Right kidney (tissue), 1 donor: ENCODE measurements at regions not wholly inside any gene's neighbourhood (a gene's known extent, or its start where the extent isn't known, plus 50 kb on each side); places are given as distances from the start of the nearest gene placed in this dataset.
A peak's percentile ranks its signal among the peaks of the same experiment; 100 is the strongest.
"Not testable (repeated sequence)": the region's sequence is repeated elsewhere in the genome, so short reads cannot be mapped to it uniquely, and the experiment has no call there.

ENCODE experiments used
- DNase-seq: peaks from one replicate; pipeline ENCODE4 v3.0.0-alpha.2; 2016

DNA sequence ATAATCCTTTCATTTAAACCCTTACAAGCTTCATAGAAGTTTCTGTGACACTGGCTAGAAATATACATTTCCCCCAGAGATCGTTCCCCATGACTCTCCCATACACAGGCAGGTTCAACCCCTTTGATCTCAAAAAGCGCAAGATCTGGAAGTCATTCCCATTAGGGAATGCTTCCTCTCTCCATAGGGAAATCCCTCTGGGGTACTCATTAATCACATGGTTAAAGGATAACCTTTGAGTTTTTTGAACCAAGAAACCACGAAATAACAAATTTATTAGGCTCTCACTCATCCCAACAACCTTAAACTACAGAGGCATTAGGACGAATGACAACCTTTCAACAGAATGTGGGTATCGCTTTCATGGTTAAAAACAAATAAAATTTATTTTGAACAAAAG lies 211.9 kb upstream of the PRICKLE2 start:
- DNase-seq, result no peak

DNA sequence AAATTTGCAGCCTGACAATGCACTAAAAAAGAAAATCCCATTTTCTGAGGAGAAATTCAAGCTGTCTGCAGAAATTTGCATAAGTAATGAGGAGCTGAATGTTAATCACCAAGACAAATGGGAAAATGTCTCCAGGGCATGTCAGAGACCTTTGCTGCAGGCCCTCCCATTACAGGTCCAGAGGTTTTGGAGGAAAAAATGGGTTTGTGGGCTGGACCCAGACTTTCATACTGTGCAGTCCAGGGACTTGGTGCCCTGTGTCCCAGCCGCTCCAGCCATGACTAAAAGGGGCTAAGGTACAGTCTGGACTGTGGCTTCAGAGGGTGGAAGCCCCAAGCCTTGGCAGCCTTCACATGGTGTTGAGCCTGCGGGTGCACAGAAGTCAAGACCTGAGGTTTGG lies 209.8 kb upstream of the PRICKLE2 start:
- DNase-seq, result not testable (repeated sequence)

DNA sequence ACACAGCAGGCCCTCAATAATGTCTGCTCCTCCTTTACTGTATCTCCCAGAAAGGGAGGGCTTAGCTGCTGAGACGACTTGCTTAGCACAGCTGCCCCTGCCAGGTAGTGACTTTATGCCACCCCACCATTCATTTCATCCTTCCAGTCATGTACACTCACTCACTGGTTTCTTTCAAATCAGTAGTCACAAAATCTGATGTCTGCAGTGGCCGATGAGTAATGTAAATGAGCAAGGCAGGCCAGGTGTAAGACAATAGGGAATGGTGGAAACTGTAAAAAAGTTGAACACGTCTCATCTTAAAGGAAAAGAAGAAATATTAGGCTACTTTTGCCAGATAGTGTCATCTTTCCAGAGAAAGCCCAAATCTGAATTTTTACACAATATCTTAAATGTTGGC lies 207.6 kb upstream of the PRICKLE2 start:
- DNase-seq, result no peak

DNA sequence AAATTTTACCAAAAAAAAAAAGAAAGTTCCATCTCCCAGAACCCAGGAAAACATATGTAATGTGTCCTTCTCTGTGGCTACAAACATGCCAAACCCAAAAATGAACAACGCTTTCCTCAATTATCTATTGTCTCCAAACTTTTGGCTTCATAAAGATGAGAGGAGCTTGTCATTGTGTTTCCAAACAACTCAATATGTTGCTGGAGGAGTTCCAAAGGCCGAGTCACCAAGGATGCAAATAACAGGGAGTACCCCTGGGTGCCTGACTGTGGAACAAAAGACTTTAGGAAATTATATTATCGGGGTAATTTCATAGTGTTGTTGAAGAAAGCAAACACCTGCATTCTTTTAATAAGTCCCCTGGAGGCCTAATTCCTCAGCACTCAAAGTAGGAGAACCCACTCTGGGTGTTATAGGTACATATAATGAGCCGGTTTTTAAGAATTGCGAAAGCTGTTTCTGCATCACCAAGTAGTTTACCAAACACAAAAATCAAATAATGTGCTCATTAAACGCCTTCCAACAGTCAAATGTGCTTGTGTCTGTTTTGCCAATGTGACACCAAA lies 206.3 kb upstream of the PRICKLE2 start:
- DNase-seq, result no peak

DNA sequence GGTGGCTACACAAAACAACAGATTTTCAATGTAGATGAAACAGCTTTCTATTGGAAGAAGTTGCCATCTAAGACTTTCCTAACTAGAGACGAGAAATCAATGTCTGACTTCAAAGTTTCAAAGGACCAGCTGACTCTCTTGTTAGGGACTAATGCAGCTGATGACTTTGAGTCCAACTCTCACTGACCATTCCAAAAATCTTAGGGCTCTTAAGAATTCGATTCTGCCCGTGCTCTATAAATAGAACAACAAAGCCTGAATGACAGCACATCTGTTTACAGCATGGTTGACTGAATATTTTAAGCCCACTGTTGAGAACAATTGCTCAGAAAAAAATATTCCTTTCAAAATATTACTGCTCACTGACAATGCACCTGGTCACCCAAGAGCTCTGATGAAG lies 202.4 kb upstream of the PRICKLE2 start:
- no peak for DNase-seq

DNA sequence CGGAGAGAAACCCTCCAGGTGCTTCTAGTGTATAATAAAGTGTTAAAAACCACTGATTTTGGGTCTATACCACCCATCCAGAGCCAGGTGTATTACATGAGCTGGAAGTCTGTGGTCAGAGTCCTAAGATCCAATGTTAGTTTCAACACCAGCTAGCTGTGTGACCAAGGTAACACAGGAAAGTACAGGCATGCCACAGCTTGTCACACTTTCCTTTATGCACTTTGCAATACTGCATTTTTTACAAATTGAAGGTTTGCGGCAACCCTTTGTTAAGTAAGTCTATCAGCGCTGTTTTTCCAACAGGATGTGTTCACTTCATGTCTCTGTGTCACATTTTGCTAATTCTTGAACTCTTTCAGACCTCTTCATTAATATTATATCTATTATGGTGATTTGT lies 201.3 kb upstream of the PRICKLE2 start:
- DNase-seq, result no peak

DNA sequence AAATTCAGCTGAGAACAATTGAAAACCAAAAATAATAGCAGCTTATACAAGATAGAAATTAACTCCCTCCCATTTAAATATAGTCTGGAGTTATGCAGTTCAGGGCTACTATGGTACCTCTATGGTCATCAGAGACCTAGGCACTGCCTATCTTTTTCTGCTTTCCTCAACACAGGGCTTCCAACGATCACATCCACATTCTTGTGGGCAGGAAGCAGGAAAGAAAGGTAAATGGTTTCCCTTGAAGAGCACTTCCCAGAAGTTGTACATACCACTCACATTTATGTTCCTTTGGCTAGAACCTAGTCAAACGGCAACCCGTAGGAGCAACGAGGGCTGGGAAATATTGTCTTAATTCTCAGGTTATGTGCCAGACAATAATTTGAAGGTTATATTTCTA lies 197.7 kb upstream of the PRICKLE2 start:
- no peak for DNase-seq

DNA sequence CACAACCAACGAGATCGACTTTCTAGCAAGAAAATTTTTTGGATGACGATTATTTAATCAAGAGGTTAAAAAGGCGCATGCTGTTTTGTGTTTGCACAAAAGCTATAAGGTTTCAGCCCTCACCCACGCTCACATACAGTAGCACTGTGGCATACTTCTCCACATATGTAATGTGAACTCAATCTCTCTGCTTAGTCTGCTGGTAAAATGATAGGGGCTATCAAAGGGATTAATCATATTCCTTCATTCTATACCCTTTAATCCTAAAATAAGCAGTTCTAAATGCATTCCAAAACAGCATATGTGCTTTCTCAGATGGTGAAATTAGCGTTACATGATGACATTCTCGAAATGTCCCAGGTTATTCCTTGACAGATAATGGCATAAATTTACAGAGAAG lies 196.9 kb upstream of the PRICKLE2 start:
- DNase-seq, result no peak

DNA sequence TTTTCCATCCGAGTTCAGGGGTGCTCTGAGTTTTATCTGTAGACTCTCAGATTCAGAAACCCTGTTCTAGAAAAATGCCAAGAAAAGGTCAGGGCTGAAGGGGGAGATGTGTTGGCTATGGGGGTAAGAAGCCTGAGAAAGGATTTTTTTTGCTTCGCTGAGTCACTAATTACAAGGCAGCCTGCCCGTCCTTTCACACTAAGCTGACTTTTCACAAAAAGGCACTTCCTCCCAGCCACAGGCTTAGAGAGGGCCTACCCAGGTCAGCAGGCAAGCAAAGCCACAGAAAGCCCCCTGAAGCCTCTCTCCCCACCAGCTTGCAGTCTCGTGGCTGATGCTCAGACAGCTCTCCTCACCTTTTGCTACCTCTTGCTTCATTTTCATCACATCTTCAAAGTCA lies 192.6 kb upstream of the PRICKLE2 start:
- no peak for DNase-seq

DNA sequence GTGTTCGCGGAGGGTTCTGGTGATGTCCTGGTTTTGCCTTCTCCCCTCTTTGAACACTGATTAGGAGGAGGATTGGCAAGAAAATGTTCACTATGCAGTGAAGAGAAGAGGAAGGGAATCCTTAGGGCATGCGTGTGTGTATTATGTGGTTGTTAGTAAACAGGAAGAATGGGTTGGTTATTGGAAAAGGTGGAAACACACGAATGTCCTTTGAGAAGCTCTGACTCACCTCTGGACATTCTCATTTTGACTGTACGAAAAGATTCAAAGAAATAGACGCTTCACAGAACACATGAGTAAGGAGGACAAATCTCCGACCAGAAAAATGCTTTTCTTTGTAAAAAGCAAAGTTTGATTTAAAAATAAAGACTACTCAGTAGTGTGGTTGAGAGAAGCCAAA lies 188.8 kb upstream of the PRICKLE2 start:
- no peak for DNase-seq

DNA sequence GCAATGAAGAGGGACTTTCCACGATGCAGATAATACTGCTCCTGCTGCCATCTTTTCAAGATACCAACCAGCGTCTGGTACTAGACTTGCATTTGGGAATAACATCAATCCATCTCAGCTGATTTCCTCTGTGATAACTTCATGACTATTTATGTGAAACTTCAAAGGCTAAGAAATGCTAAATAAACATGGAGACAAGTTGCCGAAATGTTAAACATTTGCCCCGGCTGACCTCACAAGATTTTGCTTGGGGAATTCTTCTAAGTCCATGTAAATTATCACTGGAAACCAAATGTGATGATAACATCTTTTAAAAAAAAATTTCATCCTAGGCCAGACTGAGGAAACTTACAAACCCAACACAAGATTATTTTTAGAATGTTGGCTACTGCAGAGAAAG lies 185.8 kb upstream of the PRICKLE2 start:
- no peak for DNase-seq

DNA sequence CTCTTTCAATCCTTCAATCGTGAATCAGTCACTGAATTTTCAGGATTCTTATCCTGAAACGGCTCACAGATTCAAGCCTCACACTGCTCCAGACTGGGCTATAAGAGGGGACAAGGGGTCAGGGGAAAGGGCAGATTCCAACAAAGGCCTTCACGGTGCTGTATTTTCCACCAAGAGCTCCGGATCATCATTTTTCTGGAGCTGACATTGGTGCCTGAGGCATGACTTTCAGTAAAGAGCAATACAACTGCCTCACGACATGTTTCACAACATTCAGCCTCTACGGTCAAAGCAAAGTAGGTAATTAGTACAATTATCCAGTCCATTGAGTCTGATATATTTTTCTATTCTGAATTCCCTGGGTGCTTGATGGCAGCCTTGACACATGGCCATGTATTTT lies 185.0 kb upstream of the PRICKLE2 start:
- no peak for DNase-seq

DNA sequence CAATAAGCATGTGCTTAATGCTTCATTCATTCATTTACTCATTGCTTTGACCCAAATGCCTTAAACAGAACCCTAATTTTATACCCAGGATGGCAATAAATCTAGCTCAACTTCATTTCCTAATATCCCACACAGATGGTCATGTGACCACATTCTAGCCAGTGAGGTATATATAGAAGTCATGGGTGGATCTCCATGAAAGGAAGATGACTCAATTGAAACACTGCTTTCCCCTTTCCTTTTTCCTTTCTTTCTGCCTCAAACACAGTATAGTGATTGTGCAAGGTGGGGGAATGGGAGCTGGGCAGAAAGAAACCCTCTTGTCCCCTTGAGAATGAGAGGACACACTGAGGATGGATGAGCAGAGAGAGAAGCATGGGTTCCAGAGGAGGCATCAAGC lies 183.5 kb upstream of the PRICKLE2 start:
- DNase-seq, result no peak

DNA sequence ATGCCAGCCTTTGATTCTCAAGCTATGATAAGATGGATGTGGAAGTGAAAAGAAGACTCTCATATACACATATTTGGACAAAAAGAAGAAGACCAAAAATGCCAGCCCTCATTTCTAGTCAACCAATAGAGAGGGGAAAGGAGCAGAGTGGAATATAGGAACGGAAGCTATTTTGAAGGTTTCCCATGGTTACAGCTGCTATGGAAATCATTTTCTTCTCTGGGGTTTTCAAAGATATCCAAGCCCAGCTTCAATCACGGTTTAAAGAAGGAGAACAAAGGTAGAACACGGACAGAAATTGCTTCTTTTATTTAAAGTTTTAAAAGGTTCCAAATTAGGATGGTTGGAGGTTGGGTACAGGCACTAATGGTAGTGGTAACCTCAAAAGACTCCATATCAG lies 181.0 kb upstream of the PRICKLE2 start:
- DNase-seq, result no peak

DNA sequence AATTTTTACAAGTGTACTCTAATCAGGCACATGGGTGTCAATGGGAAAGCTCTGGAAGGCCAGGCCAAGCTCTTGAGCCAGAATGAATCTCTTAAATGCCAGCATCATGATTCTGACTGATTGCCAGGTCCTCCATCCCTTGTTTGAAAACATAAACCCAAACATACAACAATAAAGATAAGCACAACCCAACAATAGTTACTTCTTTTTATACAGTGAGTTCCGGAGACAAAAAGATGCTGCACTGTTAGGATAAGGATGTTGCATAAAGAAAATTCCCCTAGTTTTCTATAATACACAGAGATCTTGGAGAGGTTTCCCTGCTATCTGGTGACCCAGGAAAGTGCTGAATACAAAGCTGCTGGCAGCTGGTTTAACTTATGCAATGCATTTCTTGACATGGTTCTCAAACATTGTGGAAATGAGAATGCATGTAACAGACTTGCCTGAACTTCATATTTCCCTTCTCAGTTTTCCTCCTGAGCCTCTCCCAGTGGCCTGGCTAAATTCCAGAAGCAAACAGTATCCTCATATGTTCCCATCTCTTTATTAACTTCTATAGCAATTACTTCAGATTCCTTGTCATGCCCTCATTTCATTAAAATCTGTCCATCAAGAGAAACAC lies 180.1 kb upstream of the PRICKLE2 start:
- no peak for DNase-seq

DNA sequence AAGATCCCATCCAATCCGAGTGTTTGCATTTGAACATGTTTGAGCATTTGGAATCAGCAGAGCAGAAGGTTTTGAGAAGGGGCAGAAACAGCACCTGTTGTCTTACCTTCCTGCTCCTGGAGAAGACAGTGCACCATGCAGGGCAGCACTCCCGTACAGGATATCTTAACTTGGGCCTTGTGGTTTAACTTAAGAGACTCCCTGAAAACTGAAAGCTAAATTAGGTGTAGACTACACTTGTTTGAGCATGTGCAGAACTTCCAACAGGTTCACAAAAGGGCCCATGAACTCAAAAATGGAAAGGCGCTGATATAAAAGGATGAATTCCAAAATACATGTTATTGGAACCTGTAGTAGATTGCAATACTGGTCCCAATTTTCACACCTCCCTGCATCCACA lies 175.4 kb upstream of the PRICKLE2 start:
- no peak for DNase-seq

DNA sequence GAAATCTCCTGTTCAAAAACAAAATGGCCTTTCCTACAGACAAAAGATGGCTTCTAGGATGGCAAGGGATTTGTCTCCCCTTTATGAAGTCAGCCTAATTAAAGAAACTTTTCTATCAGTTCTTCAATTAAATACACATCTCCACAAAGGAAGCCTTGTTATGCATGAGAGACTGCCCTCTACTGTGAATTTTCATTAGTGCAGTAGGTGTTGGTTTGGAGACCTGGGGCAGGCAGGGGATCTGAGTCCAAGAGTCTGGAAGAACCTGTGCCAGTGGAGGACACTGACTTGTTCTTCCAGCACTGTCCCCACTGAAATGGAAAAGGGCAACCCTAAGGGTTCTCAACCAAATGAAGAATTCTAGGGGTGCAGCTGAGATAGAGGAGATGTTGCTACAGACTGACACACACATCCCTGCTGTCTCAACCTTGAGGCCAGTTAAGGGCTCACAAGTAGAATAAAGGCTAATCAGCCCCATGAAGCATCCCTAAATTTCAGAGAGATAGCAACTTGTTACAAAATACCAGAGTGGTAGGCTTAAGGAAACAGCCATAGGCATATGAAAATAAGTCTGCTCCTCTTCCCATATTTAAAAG lies 174.0 kb upstream of the PRICKLE2 start:
- DNase-seq, result peak; percentile 39

DNA sequence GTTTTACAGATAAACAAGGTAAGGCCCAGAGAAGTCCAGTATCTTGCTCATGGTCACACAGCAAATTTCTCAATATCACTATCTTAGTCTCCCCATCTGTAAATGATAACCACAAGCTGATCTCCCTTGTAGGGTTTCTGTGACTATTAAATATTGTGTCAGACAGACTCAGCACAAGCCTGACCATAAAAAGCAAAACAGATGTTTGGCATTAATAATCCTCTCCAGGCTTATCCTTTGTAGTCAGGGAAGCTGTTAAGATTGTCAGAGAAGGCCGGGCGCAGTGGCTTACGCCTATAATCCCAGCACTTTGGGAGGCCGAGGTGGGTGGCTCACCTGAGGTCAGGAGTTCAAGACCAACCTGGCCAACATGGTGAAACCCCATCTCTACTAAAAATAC lies 173.2 kb upstream of the PRICKLE2 start:
- DNase-seq, result no peak

DNA sequence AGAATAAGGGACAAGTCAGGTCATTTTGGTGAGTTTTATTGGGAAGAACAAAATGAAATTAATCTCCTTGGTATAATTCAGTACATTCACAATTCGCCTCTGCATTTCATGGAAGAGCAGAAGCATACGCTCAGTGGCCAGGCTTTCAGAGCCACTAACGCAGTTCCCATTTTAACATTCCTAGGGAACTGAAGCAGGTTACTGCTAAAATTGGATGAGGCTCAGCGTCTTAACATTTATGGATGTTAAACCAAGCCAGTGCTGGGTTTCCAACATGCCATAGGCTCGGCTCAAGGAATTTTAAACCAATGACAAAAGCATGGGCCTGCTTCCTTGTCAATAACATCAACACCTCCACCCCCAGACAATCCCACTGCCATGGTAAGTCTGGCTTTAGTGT lies 172.7 kb upstream of the PRICKLE2 start:
- no peak for DNase-seq

DNA sequence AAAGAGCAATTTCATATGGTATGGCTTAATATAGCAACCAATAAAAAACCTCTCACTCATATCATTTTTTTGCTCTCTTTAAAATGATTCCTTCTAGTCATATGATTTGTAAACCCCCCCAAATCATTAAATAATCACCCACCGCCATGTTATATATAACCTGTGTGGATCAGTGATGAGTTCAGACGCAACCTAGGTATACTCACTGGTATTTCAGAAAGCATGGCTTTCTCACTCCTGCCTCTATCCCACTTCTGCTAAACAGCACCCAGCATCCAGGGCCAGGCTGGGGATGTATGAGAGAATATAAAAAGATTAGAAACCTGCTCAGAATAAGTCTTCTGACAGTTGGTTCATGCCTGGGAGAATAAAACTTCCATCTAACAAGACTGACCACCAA lies 172.3 kb upstream of the PRICKLE2 start:
- DNase-seq, result no peak

DNA sequence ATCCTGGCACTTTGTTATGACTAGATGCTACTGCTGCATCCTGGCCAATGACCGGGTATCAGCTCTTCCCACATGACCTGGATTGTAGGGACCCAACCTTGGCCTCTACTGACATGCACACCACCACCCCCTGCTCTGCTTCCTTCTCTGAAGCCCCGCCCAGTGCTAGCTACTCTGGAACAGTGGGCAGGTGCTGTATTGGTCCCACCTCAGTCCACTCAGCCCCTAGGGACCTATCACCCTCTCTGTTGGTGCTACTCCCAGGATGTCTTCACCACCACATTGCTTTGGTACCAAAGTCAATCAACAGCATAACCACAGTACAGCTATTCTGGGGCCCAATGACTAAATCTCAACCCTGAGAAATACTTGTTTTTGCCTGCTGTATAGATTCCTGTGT lies 170.2 kb upstream of the PRICKLE2 start:
- DNase-seq, result no peak

DNA sequence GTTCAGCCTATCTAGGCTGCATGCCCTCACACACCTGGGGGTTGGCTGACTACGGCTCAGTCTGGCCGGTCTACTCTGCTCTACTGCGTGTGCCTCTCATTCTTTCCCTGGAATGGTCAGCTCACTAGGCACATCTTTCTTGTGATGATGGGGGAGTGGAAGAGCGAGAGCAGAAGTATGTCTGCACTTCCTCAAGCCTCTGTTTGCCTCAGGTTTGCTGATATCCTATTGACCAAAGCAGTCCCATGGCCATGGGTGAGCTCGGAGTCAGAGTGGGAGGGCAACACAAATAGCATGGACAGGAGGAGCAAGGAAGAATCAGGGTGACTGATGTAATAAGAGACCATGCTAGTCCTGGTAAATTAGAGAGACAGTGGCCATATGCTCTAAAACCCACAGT lies 167.9 kb upstream of the PRICKLE2 start:
- DNase-seq, result no peak

DNA sequence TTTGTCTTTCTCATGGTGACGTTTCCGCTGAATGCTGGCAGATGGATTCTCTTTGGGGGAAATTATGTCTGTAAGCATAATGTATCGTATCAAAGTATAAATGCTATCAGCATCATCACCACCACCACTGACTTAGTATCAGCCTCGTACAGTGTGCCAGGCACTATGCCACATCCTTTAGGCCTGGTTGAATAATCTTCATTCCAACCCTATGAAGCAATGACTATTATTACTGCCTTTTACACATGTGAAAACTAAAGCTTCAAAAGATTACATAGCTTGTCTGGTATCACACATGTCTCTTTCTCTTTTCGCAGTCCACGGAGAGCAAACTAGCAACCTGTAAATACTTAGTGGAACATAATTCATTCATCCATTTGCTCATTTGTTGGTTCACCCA lies 166.7 kb upstream of the PRICKLE2 start:
- no peak for DNase-seq

DNA sequence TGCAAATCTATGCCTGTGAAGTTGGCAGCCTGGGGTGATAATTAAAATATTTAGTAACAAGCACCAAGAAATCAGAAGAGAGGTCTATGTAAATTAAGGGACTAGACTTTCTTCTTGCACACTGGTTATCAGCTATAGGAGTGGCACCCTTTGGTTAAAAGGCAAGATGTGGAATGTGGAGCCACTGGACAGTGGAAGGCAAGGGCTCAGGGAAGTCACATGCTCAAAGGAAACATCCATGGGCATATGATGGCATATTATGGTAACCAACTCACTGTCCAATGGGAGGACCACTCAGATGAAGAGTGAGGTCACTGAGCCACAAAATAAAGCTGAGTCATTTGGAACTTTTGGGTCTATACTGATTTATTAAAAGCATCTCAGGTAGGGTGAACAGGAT lies 165.6 kb upstream of the PRICKLE2 start:
- DNase-seq, result no peak

DNA sequence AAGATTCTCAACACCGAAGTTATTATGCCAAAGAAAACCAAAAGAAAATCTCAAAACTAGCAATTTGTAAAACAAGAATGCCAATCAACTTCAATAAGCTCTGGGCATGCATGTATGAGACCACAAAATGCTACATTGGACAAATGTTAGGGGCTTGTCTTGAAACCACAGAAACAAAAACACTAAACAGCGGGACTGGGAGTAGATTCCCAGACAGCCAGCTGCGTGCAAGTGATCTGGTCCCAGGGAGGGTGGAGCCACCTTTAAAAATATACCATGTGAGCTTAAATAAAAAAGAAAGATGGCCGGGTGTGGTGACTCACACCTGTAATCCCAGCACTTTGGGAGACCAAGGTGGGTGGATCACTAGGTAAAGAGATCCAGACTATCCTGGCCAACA lies 163.6 kb upstream of the PRICKLE2 start:
- no peak for DNase-seq
